T-cell (primary cell): ENCODE measurements at regions not wholly inside any gene's neighbourhood (a gene's known extent, or its start where the extent isn't known, plus 50 kb on each side); places are given as distances from the start of the nearest gene placed in this dataset.

Experiments used
- ATAC-seq, 4 experiments: fragments of 200-7000 bp in 3 of 4; fragments of 150-1000 bp in 1 of 4; cut with Tn5 transposase; replicated peaks in 1 of 4; 1 replicate in 3 of 4; 2 replicates in 1 of 4; pipeline ENCODE4 v1.10.0; 2021; ENCODE audit warnings: moderate library complexity in 3 of 4, mild to moderate bottlenecking in 2 of 4, moderate number of reproducible peaks in 1 of 4
- CTCF ChIA-PET, 2 donors: fragments of 300-600 bp; sonication (Branson Sonifier 250); formaldehyde crosslinking; loops; one replicate each; lab custom pipeline; 2022; ENCODE audit warnings: antibody characterized with exemption in 2 of 2; lab: Charles Lee
- POLR2A ChIA-PET, 2 donors: fragments of 300-600 bp; sonication (Branson Sonifier 250); formaldehyde crosslinking; loops; one replicate each; lab custom pipeline; 2022; ENCODE audit warnings: antibody characterized with exemption in 2 of 2; lab: Charles Lee
- DNase-seq, 35 experiments: peaks; one replicate each; pipeline versions ENCODE4 v3.0.0 to v3.0.0-alpha.2; 2013 to 2023
- H3K27ac ChIP-seq: one replicate; pipeline ENCODE4 v1.5.1; 2013; ENCODE audit warnings: low read length
- H3K27me3 ChIP-seq, 2 experiments: replicated peaks in 1 of 2; 1 replicate in 1 of 2; 2 replicates in 1 of 2; pipeline versions ENCODE4 v1.6.1 to v1.7.0; 2013; ENCODE audit warnings: low read length in 1 of 2, mixed read lengths in 1 of 2; ENCODE audit not compliant: control insufficient read depth in 2 of 2, insufficient read depth in 2 of 2; ENCODE audit errors: extremely low read depth in 1 of 2
- H3K36me3 ChIP-seq, 2 donors: 1 replicate in 1 of 2; 2 replicates in 1 of 2; pipeline versions ENCODE4 v1.6.1 to v1.7.0; 2013; ENCODE audit warnings: low read length in 1 of 2; ENCODE audit not compliant: control insufficient read depth in 2 of 2, insufficient read depth in 1 of 2; ENCODE audit errors: extremely low read depth in 1 of 2
- H3K4me1 ChIP-seq, 2 experiments: 1 replicate in 1 of 2; 2 replicates in 1 of 2; pipeline versions ENCODE4 v1.6.1 to v1.7.0; 2013; ENCODE audit warnings: low read length in 2 of 2, mixed read lengths in 1 of 2; ENCODE audit not compliant: insufficient read depth in 2 of 2, control insufficient read depth in 1 of 2; ENCODE audit errors: extremely low read depth in 1 of 2
- H3K4me3 ChIP-seq, 2 donors: 1 replicate in 1 of 2; 2 replicates in 1 of 2; pipeline versions ENCODE4 v1.5.1 to v1.7.0; 2013; ENCODE audit warnings: mild to moderate bottlenecking in 2 of 2, low read length in 1 of 2, moderate library complexity in 1 of 2; ENCODE audit not compliant: control insufficient read depth in 1 of 2; ENCODE audit errors: extremely low read depth in 1 of 2
- H3K9me3 ChIP-seq: 2 replicates; pipeline ENCODE4 v1.7.0; 2013
- H3K27ac Mint-ChIP-seq, 2 donors: one replicate each; pipeline ENCODE4 v1.8.0; 2020 to 2021; ENCODE audit warnings: mild to moderate bottlenecking in 2 of 2, mixed read lengths in 2 of 2
- H3K27me3 Mint-ChIP-seq, 2 donors: one replicate each; pipeline ENCODE4 v1.8.0; 2021 to 2022; ENCODE audit warnings: mixed read lengths in 2 of 2
- H3K36me3 Mint-ChIP-seq: one replicate; pipeline ENCODE4 v1.8.0; 2021; ENCODE audit warnings: mixed read lengths
- H3K4me1 Mint-ChIP-seq, 3 donors: one replicate each; pipeline ENCODE4 v1.8.0; 2020 to 2022; ENCODE audit warnings: mixed read lengths in 3 of 3, mild to moderate bottlenecking in 1 of 3
- H3K4me3 Mint-ChIP-seq, 3 donors: one replicate each; pipeline ENCODE4 v1.8.0; 2020 to 2022; ENCODE audit warnings: mild to moderate bottlenecking in 3 of 3, mixed read lengths in 3 of 3, moderate library complexity in 3 of 3
- H3K9me3 Mint-ChIP-seq, 3 donors: one replicate each; pipeline ENCODE4 v1.8.0; 2020 to 2022; ENCODE audit warnings: mixed read lengths in 3 of 3
- WGBS: methylation state at CpG from one replicate; pipeline ENCODE4 v1.1.5; 2013; ENCODE audit warnings: missing lambda C conversion rate; ENCODE audit not compliant: insufficient coverage; 5-methylcytosine and 5-hydroxymethylcytosine counted together

DNA sequence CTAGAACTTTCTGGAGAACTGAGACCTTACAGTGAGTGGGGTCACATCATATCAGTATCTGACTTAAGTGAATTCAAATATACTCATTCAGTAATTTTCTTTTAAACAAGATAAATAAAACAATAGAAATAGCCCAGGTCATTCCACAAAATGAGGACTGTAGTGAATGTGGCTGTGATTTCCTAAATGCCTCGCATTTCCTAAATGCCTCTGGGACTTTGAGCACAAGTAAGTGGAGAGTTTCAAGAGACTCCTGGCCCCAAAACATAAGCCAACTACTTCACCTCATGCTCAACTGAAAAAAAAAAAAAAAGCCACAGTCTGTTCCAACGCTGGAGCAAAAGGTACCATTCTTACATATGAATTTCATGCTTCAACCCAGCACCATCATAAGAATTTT, 81.5 kb downstream of the ZNF281 start:
- no peaks in the 10 kb centered on the region for H3K4me1 Mint-ChIP-seq
- H3K27ac ChIP-seq, result no peak overlapping the region
- H3K36me3 ChIP-seq, result no peaks in the 10 kb centered on the region
- no peak for ATAC-seq
- WGBS, result no CpG with 5 or more reads among the region's 2 CpGs
- DNase-seq, result no peak
- POLR2A ChIA-PET, result no interaction called here
- H3K27me3 ChIP-seq, result peaks cover 0 to 3% of the 10 kb centered on the region in 2 experiments
- no peak overlapping the region for H3K27ac Mint-ChIP-seq
- H3K4me3 Mint-ChIP-seq, result no peak overlapping the region
- H3K36me3 Mint-ChIP-seq, result no peaks in the 10 kb centered on the region
- peaks cover 8 to 10% of the 10 kb centered on the region in 2 donors for H3K27me3 Mint-ChIP-seq
- no peak overlapping the region for H3K4me3 ChIP-seq
- CTCF ChIA-PET, result no interaction called here
- no peaks in the 10 kb centered on the region for H3K9me3 Mint-ChIP-seq
- H3K4me1 ChIP-seq, result no peaks in the 10 kb centered on the region
- no peaks in the 10 kb centered on the region for H3K9me3 ChIP-seq

DNA sequence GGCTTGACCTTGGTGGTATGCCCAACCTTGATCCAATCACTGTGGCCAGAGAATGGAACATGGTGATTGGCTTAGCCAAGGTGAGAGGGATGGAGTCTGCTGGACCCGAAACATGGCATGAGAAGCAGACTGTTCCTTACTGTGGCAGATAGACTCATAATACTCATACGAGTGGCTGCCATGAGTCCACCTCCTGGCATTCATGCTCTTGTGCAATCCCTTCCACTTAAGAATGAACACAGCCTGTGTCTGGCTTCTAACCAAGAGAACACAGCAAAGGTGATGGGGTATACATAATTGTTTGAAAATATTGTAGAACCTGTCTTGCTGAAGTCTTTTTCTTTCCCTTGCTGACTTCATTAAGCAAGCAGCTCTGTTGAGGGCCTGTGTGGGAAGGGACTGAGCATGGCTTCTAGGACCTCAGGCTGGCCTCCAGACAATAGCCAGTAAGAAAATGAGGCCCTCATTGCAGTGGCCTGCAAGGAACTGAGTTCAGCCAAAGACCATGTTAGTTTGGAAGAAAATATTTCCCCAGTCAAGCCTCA, 85.9 kb downstream of the ZNF281 start:
- H3K4me3 Mint-ChIP-seq, result no peak overlapping the region
- H3K27ac ChIP-seq, result no peak overlapping the region
- ChIA-PET CTCF (interaction anchor here in 1 of 2 donors (0.7 kb wide), 1 partner anchor 1445 kb away, joined by 3 read pairs; no protein-coding TSS in a partner anchor), POLR2A (no interaction called here)
- no peak overlapping the region for H3K27ac Mint-ChIP-seq
- H3K4me1 ChIP-seq, result no peaks in the 10 kb centered on the region
- DNase-seq (no peak), ATAC-seq (no peak)
- no peaks in the 10 kb centered on the region for H3K36me3 Mint-ChIP-seq
- H3K9me3 Mint-ChIP-seq, result no peaks in the 10 kb centered on the region
- no peak overlapping the region for H3K4me3 ChIP-seq
- H3K27me3 Mint-ChIP-seq, result peaks cover 10 to 11% of the 10 kb centered on the region in 2 donors
- H3K27me3 ChIP-seq, result peaks cover 0 to 3% of the 10 kb centered on the region in 2 experiments
- H3K36me3 ChIP-seq, result no peaks in the 10 kb centered on the region
- WGBS, result 82% methylated on average over 2 of the region's 2 CpGs
- H3K9me3 ChIP-seq, result no peaks in the 10 kb centered on the region
- H3K4me1 Mint-ChIP-seq, result no peaks in the 10 kb centered on the region

DNA sequence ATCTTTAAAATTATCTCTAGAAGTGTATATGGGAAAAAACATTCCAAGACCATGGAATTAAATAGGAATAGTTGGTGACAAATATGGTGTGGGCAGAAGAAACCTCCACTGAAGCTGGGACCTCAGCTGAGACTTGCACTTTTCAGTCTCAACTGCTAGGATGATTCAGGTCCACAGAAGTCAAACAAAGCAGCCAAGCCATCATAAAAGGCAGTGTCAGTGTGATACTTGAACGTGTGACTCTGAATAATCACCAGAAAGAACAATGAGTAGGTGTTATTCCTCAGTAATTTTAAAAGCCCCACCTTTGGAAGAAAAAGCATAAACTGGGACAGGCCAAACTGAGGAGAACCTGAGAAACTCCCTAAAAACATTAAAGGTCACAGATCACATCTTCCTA, 90.7 kb downstream of the ZNF281 start:
- Histone ChIP-seq H3K36me3 (no peaks in the 10 kb centered on the region), H3K27me3 (no peaks in the 10 kb centered on the region), H3K4me3 (no peak overlapping the region), H3K9me3 (no peaks in the 10 kb centered on the region), H3K27ac (no peak overlapping the region), H3K4me1 (no peaks in the 10 kb centered on the region)
- H3K4me3 Mint-ChIP-seq, result no peak overlapping the region
- ChIA-PET CTCF (no interaction called here), POLR2A (no interaction called here)
- DNase-seq, result no peak
- no peaks in the 10 kb centered on the region for H3K4me1 Mint-ChIP-seq
- H3K9me3 Mint-ChIP-seq, result no peaks in the 10 kb centered on the region
- H3K27ac Mint-ChIP-seq, result no peak overlapping the region
- no peak for ATAC-seq
- no CpG with 5 or more reads among the region's 1 CpG for WGBS
- no peaks in the 10 kb centered on the region for H3K36me3 Mint-ChIP-seq
- peaks cover 8 to 9% of the 10 kb centered on the region in 2 donors for H3K27me3 Mint-ChIP-seq

DNA sequence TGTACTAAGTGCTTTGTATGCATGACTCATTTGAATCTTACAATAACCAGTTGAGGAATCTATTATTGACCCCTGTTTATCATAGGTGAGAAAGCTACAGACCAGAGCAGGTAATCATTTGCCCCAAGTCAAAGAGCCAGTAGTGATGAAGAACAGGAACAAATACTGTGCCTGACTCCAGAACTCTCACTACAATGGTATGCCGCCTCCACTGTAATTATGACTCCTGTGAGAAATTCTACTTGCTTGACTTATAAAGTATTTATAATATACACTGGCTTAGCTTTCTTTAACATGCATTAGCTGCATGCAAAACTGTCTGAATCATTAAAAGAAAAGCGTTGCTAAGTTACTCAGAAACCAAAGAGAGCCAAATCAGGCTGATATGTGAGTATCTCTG, 92.6 kb downstream of the ZNF281 start:
- H3K9me3 ChIP-seq, result no peaks in the 10 kb centered on the region
- CTCF ChIA-PET, result no interaction called here

DNA sequence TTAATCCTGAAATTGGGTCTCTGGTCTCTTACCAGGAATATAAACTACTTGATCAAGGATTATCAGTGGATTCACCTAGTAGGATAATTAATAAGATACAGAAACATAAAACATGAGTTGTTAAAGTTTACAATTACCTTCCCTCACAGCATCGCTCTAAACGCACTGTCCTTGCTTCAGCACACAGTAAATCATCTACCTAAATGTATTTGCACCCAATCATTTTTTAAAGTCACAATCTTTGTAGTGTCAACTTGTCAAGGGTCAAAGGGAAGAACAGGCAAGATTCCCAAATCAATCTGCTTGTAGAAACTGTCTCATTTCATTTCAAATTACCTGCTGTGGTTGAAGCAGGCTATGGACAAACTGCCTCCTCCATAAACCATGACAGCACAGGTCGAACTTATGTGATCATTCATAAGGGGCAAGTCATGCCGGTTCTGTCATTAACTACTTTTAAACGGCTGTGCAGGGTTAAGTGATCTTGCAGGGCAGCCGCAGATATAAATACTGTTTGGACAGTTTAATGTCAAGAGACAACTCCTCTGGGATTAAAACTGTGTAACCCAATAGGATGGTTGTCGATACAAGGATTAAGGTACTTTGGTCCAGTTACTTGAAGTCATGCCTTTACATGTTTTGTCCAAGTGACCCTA, 93.6 kb downstream of the ZNF281 start:
- Histone ChIP-seq H3K4me1 (no peaks in the 10 kb centered on the region), H3K27me3 (no peaks in the 10 kb centered on the region), H3K9me3 (no peaks in the 10 kb centered on the region), H3K27ac (no peak overlapping the region), H3K4me3 (no peak overlapping the region), H3K36me3 (no peaks in the 10 kb centered on the region)
- WGBS, result 65% methylated on average over 4 of the region's 7 CpGs
- H3K27me3 Mint-ChIP-seq, result peaks cover 7 to 11% of the 10 kb centered on the region in 2 donors
- ChIA-PET POLR2A (interaction anchor here in 1 of 2 donors (0.6 kb wide), 1 partner anchor 1084 kb away, joined by 4 read pairs; no protein-coding TSS in a partner anchor), CTCF (no interaction called here)
- H3K36me3 Mint-ChIP-seq, result no peaks in the 10 kb centered on the region
- H3K4me3 Mint-ChIP-seq, result no peak overlapping the region
- H3K27ac Mint-ChIP-seq, result no peak overlapping the region
- no peaks in the 10 kb centered on the region for H3K4me1 Mint-ChIP-seq
- ATAC-seq (no peak), DNase-seq (no peak)
- H3K9me3 Mint-ChIP-seq, result no peaks in the 10 kb centered on the region

More for the DNA sequence above, 92.6 kb downstream of the ZNF281 start:
- WGBS, result no CpG with 5 or more reads among the region's 2 CpGs
- no peak for DNase-seq
- Mint-ChIP-seq H3K4me1 (no peaks in the 10 kb centered on the region), H3K36me3 (no peaks in the 10 kb centered on the region), H3K27me3 (peaks cover 7 to 11% of the 10 kb centered on the region in 2 donors), H3K27ac (no peak overlapping the region), H3K9me3 (no peaks in the 10 kb centered on the region), H3K4me3 (no peak overlapping the region)
- H3K4me3 ChIP-seq, result no peak overlapping the region
- H3K27ac ChIP-seq, result no peak overlapping the region
- no peaks in the 10 kb centered on the region for H3K4me1 ChIP-seq
- no peaks in the 10 kb centered on the region for H3K36me3 ChIP-seq
- H3K27me3 ChIP-seq, result no peaks in the 10 kb centered on the region
- POLR2A ChIA-PET, result no interaction called here
- no peak for ATAC-seq

DNA sequence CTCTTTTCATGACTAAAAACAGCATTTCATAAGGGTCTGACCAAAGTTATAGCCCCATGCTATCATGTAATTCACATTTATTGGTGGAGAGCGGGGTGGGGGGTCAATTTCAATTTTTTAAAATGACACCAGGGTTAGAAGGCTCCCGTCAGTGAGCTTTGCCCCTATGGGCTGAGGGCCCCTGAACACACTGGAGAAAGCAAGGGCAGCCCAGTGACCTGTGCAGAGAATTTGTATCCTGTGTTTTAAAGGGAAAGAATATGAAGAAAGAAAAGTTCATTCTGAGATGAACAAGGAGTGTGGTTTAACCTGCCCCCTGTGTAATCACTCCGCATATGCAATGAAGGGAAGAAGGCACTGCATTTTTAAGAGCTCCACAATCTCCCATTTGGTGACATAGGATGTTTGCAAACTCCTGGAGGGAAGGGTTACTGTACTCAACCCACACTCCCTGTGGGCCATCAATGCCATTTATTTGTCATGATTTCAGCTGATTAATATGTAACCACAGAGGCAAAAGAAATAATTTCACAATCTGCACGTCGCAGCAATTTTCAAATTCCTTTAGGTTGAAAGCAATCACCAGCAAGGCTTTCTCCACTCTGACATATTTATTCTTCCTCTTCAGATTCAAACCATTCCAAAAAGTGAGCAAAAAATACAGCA, 95.6 kb downstream of the ZNF281 start:
- Histone ChIP-seq H3K4me1 (no peaks in the 10 kb centered on the region), H3K9me3 (no peaks in the 10 kb centered on the region), H3K27me3 (no peaks in the 10 kb centered on the region), H3K27ac (no peak overlapping the region), H3K36me3 (no peaks in the 10 kb centered on the region), H3K4me3 (no peak overlapping the region)
- WGBS, result 73% methylated on average over 2 of the region's 5 CpGs
- no peak for DNase-seq
- H3K27ac Mint-ChIP-seq, result no peak overlapping the region
- no peak overlapping the region for H3K4me3 Mint-ChIP-seq
- H3K9me3 Mint-ChIP-seq, result no peaks in the 10 kb centered on the region
- ATAC-seq, result no peak
- H3K36me3 Mint-ChIP-seq, result no peaks in the 10 kb centered on the region
- peaks cover 7 to 11% of the 10 kb centered on the region in 2 donors for H3K27me3 Mint-ChIP-seq
- no peaks in the 10 kb centered on the region for H3K4me1 Mint-ChIP-seq
- ChIA-PET CTCF (interaction anchor here (0.6 to 1.1 kb wide), 3 partner anchors 8 to 1356 kb away, joined by 3 to 5 read pairs (median 4); no protein-coding TSS in a partner anchor), POLR2A (no interaction called here)
